ENCODE measurements at regions not wholly inside any gene's neighbourhood (a gene's known extent, or its start where the extent isn't known, plus 50 kb on each side); places are given as distances from the start of the nearest gene placed in this dataset.

DNA sequence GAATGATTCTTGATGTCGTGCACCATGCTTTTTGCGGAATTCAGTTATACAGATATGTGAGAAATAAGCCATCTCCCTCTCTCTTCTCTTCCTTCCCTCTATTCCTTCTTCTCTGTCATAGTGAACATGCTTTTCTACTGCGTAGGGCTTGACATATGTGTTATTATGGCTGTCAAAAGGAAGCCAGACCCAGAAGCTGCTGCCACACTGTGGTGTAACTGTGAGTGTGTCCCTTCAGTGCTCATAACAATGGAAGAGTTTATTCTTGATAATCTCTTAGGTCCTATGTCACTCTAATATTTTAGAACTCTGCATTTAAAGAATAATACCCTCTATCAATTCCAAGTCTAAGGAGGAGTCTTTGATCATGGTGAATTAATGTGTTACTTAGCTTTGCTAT lies 208.9 kb upstream of the TMTC4 start:
- Mint-ChIP-seq H3K36me3 (ENCODE audit: low read depth) (no peaks in the 10 kb centered on the region), H3K4me3 (no peak overlapping the region), H3K9me3 (no peaks in the 10 kb centered on the region), H3K27ac (no peak overlapping the region), H3K4me1 (ENCODE audit: low read depth) (no peaks in the 10 kb centered on the region), H3K27me3 (peaks cover 9% of the 10 kb centered on the region)
- ATAC-seq, result no peak
- intact Hi-C loops (cut with micrococcal nuclease), result no loop called here
- DNase-seq, result no peak
- TF ChIP-seq, protein P1, sequence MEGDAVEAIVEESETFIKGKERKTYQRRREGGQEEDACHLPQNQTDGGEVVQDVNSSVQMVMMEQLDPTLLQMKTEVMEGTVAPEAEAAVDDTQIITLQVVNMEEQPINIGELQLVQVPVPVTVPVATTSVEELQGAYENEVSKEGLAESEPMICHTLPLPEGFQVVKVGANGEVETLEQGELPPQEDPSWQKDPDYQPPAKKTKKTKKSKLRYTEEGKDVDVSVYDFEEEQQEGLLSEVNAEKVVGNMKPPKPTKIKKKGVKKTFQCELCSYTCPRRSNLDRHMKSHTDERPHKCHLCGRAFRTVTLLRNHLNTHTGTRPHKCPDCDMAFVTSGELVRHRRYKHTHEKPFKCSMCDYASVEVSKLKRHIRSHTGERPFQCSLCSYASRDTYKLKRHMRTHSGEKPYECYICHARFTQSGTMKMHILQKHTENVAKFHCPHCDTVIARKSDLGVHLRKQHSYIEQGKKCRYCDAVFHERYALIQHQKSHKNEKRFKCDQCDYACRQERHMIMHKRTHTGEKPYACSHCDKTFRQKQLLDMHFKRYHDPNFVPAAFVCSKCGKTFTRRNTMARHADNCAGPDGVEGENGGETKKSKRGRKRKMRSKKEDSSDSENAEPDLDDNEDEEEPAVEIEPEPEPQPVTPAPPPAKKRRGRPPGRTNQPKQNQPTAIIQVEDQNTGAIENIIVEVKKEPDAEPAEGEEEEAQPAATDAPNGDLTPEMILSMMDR (IDR thresholded peaks at IDR 0.05), result no peak
- ChIA-PET CTCF (interaction anchor here (2.1 kb wide), 1 partner anchor 8 kb away, joined by 7 read pairs; no protein-coding TSS in a partner anchor), POLR2A (no interaction called here)

DNA sequence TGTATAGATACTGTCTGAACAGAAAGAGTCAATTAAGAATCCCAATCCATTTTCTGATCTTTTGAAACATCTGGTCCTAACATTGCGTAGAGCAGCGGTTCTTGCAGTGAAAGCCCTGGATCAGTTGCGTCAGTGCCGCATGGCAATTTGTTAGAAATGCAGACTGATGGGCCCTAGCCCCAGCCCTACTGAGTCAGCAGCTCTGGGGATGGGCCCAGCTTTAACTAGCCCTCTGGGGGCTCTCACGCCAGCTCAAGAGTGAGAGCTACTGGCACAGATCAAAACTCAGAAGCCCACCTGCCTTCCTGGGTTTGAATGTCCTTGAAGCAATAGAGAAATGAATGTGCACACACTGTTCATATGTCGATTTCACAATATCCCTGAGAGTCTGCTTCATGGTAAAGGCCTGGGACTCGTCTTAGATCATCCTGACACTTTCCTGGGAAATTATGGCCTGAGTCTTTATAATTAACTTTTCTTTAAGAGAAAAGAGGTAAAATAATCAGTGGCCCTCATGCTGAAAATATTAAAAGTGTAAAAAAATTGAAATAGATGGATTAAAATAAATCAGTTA lies 206.8 kb upstream of the TMTC4 start:
- no peaks in the 10 kb centered on the region for H3K9me3 Mint-ChIP-seq
- intact Hi-C loops (cut with micrococcal nuclease), result no loop called here
- TF ChIP-seq, protein P1 (IDR thresholded peaks at IDR 0.05), result no peak
- no peak overlapping the region for H3K27ac Mint-ChIP-seq
- H3K36me3 Mint-ChIP-seq (ENCODE audit: low read depth), result no peaks in the 10 kb centered on the region
- no peaks in the 10 kb centered on the region for H3K4me1 Mint-ChIP-seq (ENCODE audit: low read depth)
- ATAC-seq (no peak), DNase-seq (no peak)
- H3K27me3 Mint-ChIP-seq, result peaks cover 10% of the 10 kb centered on the region
- H3K4me3 Mint-ChIP-seq, result no peak overlapping the region
- ChIA-PET POLR2A (no interaction called here), CTCF (no interaction called here)

GRCh38 chr13:100880166-100880565 lies 205.6 kb upstream of the TMTC4 start:
- no peaks in the 10 kb centered on the region for H3K9me3 Mint-ChIP-seq
- DNase-seq, result no peak
- no peaks in the 10 kb centered on the region for H3K36me3 Mint-ChIP-seq (ENCODE audit: low read depth)
- ChIA-PET CTCF (no interaction called here), POLR2A (no interaction called here)
- TF ChIP-seq, protein P1 (IDR thresholded peaks at IDR 0.05), result no peak
- no peak overlapping the region for H3K4me3 Mint-ChIP-seq
- intact Hi-C loops (cut with micrococcal nuclease), result no loop called here
- peaks cover 10% of the 10 kb centered on the region for H3K4me1 Mint-ChIP-seq (ENCODE audit: low read depth)
- no peak overlapping the region for H3K27ac Mint-ChIP-seq
- peaks cover 12% of the 10 kb centered on the region for H3K27me3 Mint-ChIP-seq
- no peak for ATAC-seq

DNA sequence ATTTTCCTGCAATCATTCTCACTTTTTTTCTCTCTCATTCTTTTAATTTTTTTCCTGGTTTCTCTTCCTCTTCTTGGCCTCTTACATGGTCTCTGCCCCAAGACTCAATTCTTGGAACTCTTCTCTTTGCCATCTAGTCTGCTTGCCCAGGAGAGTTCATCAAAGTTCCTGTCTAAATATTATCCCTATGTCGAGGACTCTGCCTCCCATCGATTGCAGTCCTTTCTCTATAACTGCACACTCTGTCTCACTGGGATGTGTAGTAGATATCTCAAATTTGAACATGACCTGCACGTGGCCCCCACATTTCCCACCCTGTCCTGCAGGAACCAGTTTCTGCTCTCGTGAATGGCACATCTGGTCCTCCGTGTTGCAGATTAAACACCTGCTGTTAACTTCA lies 204.7 kb upstream of the TMTC4 start:
- POLR2A ChIA-PET, result no interaction called here
- intact Hi-C loops (cut with micrococcal nuclease), result no loop called here
- CTCF ChIA-PET, result no interaction called here

DNA sequence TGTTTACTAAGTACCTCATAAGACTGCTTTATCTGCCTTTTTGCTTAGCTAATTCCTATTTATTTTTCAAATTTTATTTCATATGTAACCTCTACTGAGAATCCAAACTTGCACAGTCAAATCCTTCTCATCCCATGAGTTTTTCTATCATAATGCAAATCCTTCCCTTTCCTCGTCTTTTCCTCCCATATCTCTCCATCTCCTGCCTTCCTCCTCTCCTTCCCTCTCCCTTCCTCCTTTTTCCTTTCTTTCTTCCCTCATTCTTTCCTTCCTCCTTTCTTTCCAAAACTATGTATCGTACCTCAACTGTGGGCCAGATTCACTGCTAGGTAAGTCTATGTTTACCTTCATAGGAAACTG lies 201.4 kb upstream of the TMTC4 start:
- Mint-ChIP-seq H3K4me1 (ENCODE audit: low read depth) (peaks cover 12% of the 10 kb centered on the region), H3K27me3 (peaks cover 27% of the 10 kb centered on the region), H3K27ac (no peak overlapping the region), H3K9me3 (no peaks in the 10 kb centered on the region), H3K36me3 (ENCODE audit: low read depth) (no peaks in the 10 kb centered on the region), H3K4me3 (no peak overlapping the region)
- ChIA-PET POLR2A (interaction anchor here (1.0 kb wide), 1 partner anchor 10 kb away, joined by 3 read pairs; no protein-coding TSS in a partner anchor), CTCF (interaction anchor here (2.3 kb wide), 1 partner anchor 8 kb away, joined by 7 read pairs; no protein-coding TSS in a partner anchor)
- TF ChIP-seq, protein P1 (IDR thresholded peaks at IDR 0.05), result no peak
- ATAC-seq (no peak), DNase-seq (no peak)
- intact Hi-C loops (cut with micrococcal nuclease), result no loop called here

More for the DNA sequence above, 204.7 kb upstream of the TMTC4 start:
- Mint-ChIP-seq H3K4me1 (ENCODE audit: low read depth) (peaks cover 12% of the 10 kb centered on the region), H3K27me3 (peaks cover 18% of the 10 kb centered on the region), H3K36me3 (ENCODE audit: low read depth) (no peaks in the 10 kb centered on the region), H3K27ac (no peak overlapping the region), H3K9me3 (no peaks in the 10 kb centered on the region), H3K4me3 (no peak overlapping the region)
- no peak for ATAC-seq
- TF ChIP-seq, protein P1 (IDR thresholded peaks at IDR 0.05), result no peak
- no peak for DNase-seq

All from activated CD8-positive, alpha-beta T cell treated with anti-CD3 and anti-CD28 coated beads for 36 hours (primary cell).